ENCODE measurements at regions not wholly inside any gene's neighbourhood (a gene's known extent, or its start where the extent isn't known, plus 50 kb on each side); places are given as distances from the start of the nearest gene placed in this dataset.

DNA sequence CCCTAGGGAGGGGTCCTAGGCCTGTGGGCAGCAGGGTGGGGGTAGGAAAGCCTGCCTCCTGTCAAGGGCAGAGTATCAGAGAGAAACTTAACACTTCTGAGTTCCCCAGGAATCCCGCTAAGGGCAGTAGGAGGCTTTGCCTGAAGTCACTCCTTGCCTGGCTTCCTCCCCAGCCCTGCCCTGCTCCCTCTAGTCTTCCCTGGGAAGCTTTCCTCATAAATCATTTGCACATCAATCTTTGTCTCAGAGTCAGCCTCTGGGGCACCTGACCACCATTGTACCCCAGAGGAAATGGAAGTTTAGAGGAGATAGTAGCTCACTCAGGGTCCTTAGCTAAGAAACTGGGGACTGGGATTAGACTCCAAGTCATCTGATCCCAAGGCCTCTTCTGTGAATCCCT lies 129.4 kb upstream of the TLE3 start:
- no peak for TF ChIP-seq POLR2A (IDR thresholded peaks at IDR 0.05)
- TF ChIP-seq, protein P1, sequence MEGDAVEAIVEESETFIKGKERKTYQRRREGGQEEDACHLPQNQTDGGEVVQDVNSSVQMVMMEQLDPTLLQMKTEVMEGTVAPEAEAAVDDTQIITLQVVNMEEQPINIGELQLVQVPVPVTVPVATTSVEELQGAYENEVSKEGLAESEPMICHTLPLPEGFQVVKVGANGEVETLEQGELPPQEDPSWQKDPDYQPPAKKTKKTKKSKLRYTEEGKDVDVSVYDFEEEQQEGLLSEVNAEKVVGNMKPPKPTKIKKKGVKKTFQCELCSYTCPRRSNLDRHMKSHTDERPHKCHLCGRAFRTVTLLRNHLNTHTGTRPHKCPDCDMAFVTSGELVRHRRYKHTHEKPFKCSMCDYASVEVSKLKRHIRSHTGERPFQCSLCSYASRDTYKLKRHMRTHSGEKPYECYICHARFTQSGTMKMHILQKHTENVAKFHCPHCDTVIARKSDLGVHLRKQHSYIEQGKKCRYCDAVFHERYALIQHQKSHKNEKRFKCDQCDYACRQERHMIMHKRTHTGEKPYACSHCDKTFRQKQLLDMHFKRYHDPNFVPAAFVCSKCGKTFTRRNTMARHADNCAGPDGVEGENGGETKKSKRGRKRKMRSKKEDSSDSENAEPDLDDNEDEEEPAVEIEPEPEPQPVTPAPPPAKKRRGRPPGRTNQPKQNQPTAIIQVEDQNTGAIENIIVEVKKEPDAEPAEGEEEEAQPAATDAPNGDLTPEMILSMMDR (IDR thresholded peaks at IDR 0.05), result no peak
- WGBS, 4 donors, result 89 to 100% (median 100%) methylated on average over 1 of the region's 1 CpG
- ATAC-seq (no peak), DNase-seq (no peak)
- Histone ChIP-seq H3K4me1 (no peaks in the 10 kb centered on the region), H3K4me3 (no peak overlapping the region), H3K27me3 (peaks cover 0 to 3% (median 0%) of the 10 kb centered on the region in 9 donors), H3K9me3 (peaks cover 0 to 18% (median 9%) of the 10 kb centered on the region in 12 donors), H3K27ac (no peak overlapping the region), H3K36me3 (no peaks in the 10 kb centered on the region)
- intact Hi-C loops (cut with DNase I), result loop anchor here in 1 of 10 donors (10.0 kb wide), 1 partner anchor 62 kb away; no protein-coding TSS in a partner anchor

DNA sequence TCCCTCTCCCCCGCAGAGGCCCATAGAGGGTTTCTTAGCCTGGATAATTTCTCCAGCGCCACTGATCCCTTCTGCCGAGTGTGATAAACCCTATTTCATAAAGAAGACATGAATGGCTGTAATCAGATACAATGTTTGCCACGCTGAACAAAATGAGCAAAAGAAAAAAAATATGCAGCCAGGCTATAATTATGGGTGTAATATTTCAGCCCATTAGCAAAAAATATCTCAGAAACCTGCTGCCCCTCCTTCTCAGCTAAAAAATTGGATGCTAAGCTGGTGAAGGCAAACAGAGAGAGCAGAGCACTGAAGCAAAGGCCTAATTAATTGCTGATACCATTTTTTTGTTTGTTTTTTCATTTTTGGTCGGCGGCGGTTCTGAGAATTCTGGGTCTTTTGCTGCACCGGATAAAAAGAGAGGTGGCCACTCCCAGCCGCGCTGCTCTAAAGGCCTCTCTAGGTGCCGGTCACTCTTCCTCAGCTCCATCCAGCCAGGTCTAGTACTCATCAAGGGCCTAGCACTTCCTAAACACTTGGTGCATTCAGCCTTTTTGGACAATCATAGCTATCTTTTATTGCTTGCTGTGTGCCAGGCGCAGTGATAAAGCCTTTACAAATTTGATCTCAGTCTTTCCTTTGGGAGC lies 128.7 kb upstream of the TLE3 start:
- 94 to 96% (median 95%) methylated on average over 12 of the region's 12 CpGs for WGBS, 4 donors
- H3K4me3 ChIP-seq, result no peak overlapping the region
- no peaks in the 10 kb centered on the region for H3K36me3 ChIP-seq
- no peak overlapping the region for H3K27ac ChIP-seq
- DNase-seq, result no peak
- TF ChIP-seq, protein P1 (IDR thresholded peaks at IDR 0.05), result no peak
- no peak for TF ChIP-seq POLR2A (IDR thresholded peaks at IDR 0.05)
- no peaks in the 10 kb centered on the region for H3K4me1 ChIP-seq
- intact Hi-C loops (cut with DNase I), result loop anchor here in 1 of 10 donors (10.0 kb wide), 1 partner anchor 62 kb away; no protein-coding TSS in a partner anchor
- H3K9me3 ChIP-seq, result peaks cover 0 to 11% (median 4%) of the 10 kb centered on the region in 12 donors
- ATAC-seq, result no peak
- H3K27me3 ChIP-seq, result peaks cover 0 to 3% (median 0%) of the 10 kb centered on the region in 9 donors

DNA sequence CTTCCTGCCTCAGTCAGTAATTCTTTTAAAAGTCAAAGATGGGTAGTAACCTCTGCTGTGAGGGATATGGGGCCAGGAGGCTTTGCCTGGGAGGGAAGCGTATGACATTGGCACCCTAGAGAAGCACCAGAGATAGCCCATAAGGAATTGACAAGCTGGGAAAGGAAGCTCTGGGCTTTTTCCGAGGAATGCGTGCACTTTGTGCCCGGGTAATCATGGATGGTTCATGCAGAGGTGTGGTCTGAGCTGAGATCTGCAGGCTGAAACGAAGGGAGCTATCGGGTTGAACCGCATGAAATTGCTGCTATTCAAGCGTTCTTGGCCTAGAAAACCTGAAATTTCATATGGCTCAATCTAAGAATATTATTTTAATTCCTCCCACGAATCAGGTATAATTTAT lies 127.7 kb upstream of the TLE3 start:
- H3K4me1 ChIP-seq, result no peaks in the 10 kb centered on the region
- DNase-seq (no peak), ATAC-seq (no peak)
- peaks cover 0 to 3% (median 0%) of the 10 kb centered on the region in 12 donors for H3K9me3 ChIP-seq
- no peak overlapping the region for H3K4me3 ChIP-seq
- WGBS, 4 donors, result 87 to 93% (median 90%) methylated on average over 9 of the region's 9 CpGs
- no peak overlapping the region for H3K27ac ChIP-seq
- H3K36me3 ChIP-seq, result no peaks in the 10 kb centered on the region
- intact Hi-C loops (cut with DNase I), result loop anchor here in 1 of 10 donors (10.0 kb wide), 1 partner anchor 61 kb away; no protein-coding TSS in a partner anchor
- TF ChIP-seq, protein P1 (IDR thresholded peaks at IDR 0.05), result no peak
- no peak for TF ChIP-seq POLR2A (IDR thresholded peaks at IDR 0.05)
- peaks cover 0 to 3% (median 0%) of the 10 kb centered on the region in 9 donors for H3K27me3 ChIP-seq

DNA sequence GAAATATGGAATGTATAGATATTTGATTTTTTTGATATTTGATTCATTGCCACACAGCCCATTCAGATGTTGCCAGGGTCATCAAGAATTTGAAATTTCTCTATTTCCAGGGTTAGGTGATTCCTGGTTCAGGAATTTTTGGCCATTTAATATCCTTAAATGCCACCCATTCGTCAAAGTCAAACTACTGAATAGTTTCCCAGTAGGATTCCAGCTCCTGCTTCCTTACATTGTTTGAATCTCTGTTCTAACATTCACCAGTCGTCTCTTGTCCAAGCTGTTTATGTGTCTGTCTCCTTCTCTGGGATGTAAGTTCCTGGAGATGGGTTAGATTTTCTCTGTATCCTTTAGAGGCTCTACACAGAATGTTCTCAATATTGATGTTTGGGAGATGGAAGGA lies 124.9 kb upstream of the TLE3 start:
- ATAC-seq, result no peak
- TF ChIP-seq POLR2A (IDR thresholded peaks at IDR 0.05), result no peak
- TF ChIP-seq, protein P1 (IDR thresholded peaks at IDR 0.05), result no peak
- 61 to 77% (median 66%) methylated on average over 2 of the region's 2 CpGs for WGBS, 4 donors
- Histone ChIP-seq H3K27me3 (peaks cover 0 to 10% (median 0%) of the 10 kb centered on the region in 9 donors), H3K4me1 (no peaks in the 10 kb centered on the region), H3K9me3 (no peaks in the 10 kb centered on the region), H3K4me3 (no peak overlapping the region), H3K27ac (no peak overlapping the region), H3K36me3 (no peaks in the 10 kb centered on the region)
- intact Hi-C loops (cut with DNase I), result loop anchor here in 1 of 10 donors (10.0 kb wide), 1 partner anchor 58 kb away; no protein-coding TSS in a partner anchor
- no peak for DNase-seq

Data from heart left ventricle (tissue), 16 donors.